GM18511 (cell line): ENCODE measurements at regions not wholly inside any gene's neighbourhood (a gene's known extent, or its start where the extent isn't known, plus 50 kb on each side); places are given as distances from the start of the nearest gene placed in this dataset.
"Not testable (repeated sequence)": the region's sequence is repeated elsewhere in the genome, so short reads cannot be mapped to it uniquely, and the experiment has no call there.

Experiments used
- ATAC-seq: cut with Tn5 transposase; IDR thresholded peaks from one replicate; pipeline ENCODE4 v1.9.1; 2021; ENCODE audit warnings: mild to moderate bottlenecking, moderate library complexity; ENCODE audit not compliant: unreplicated experiment

DNA sequence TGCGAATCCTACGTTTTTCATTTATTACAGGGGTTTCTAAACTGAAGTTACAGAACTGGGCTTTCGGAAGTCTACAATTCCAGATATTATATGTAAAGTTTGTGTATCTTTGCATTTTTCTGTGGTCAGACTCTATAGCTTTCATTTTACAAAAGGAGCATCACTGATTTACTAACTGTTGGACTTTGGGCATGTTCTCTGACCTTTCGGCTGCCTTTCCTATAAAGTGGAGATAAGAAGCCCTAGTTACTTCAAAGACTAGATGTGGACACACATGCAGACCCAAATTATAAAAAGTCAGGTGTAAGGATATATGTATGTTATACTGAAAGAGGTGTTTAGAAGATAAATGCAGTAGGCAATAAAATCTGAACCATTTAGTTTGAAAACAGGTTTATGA lies 126.6 kb upstream of the PRKCQ start:
- no peak for ATAC-seq

GRCh38 chr10:6704896-6705295 lies 124.8 kb upstream of the PRKCQ start:
- no peak for ATAC-seq

- not testable (repeated sequence) for ATAC-seq
Measured at GRCh38 chr10:6702833-6703232, 122.8 kb upstream of the PRKCQ start.

GRCh38 chr10:6702030-6702429 lies 122.0 kb upstream of the PRKCQ start:
- ATAC-seq, result no peak

- no peak for ATAC-seq
Measured at GRCh38 chr10:6701289-6701688, 121.2 kb upstream of the PRKCQ start.

DNA sequence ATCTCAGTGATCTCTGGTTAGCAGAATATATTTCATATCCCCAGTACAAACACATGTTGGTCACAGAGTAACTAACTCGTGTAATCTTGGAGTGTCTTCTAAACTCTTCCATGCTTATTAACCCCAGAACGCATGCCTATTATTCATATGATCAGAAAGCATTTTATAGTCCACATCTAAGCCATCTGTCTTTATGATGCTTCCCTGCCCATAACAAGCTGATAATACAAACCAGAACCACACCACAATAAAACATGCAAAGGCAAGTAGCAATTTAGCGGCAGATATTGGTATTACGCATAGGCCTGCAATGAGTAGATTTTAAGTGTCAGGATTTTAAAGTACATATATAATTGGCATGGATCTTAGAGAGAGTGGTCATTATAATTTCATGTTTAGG lies 120.0 kb upstream of the PRKCQ start:
- no peak for ATAC-seq

DNA sequence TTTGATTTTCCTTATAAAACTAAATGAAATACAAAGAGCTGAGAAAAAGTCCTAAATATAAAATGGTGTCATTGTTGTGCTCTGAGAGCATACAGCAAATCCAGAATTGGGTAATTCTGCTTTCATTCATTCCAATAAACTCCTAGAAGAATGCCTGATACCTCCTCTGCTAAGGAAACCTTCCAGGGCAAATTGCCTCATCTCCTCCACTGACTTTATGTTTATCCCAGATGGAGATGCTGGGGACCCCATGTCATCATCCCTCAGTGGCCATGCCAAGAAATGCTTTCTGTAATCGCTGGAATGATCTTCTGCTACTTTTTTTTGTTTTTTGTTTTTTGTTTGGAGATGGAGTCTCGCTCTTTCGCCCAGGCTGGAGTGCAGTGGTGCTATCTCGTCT lies 119.3 kb upstream of the PRKCQ start:
- ATAC-seq, result no peak

DNA sequence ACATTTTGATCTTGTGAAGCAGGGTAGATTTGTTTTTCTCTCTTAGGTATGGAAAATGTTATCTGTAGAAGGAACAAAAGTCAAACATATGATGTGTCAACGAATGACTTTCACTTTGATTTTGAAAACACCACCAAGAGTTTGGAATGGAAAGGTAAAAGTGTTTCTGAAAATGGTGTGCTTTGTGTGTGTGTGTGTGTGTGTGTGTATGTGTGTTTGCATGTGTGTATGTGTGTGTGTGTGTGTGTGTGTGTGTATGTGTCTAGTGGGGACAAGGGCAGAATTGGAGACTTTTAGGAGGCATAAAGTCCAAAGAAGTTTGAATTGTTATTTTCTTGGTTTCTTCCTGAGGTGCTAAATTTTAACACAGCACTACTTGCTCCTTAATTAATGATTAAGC lies 115.4 kb upstream of the PRKCQ start:
- no peak for ATAC-seq

DNA sequence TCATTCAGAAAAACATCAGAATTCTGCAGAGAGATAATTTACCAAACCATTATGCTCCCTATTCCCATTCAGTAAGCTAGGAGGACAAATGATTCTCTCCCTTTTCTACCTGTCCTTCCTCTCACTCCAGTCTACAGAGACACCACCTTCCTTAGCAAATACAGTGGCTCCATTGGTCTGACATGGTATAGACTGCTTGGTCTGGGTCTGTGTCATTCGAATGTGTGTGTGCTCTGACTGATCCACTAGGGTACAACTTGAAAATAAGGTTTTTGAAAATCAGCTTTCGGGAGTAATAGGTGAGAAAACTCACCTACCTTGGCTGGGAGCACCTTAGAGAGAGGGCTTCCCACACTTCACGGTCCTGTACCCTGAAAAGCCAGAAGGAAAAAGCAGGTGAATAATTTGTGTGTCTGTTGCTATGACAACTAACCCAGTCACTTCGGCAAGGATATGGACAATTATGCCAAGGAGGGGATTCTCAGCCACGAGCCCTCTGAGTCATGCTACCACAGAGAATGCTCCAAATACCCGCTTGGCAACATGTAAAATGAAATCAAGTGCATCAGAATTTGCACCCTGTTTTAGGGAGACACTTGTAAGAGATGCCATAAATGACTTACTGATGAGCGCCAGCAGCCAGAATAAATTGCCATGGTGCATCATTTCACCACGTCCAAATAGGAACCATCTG lies 114.5 kb upstream of the PRKCQ start:
- no peak for ATAC-seq

DNA sequence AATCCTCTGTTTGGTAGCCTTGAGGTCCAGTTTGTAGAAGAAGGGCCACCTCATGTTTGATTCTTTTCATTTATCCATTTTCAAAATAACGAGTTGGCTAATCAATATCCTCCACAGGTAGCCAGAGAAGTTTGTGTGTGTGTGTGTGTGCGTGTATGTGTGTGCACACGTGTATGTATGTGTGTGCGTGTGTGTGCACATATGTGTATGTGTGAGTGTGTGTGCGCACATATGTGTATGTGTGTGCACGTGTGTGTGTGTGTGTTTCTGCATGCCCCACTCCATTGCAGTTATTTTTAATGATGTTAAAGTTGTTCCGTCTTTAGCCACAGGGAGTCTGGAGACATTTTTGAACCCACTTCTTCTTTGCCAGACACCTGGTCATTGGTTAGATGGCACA lies 112.8 kb upstream of the PRKCQ start:
- no peak for ATAC-seq

GRCh38 chr10:6692103-6692502 lies 112.0 kb upstream of the PRKCQ start:
- no peak for ATAC-seq

DNA sequence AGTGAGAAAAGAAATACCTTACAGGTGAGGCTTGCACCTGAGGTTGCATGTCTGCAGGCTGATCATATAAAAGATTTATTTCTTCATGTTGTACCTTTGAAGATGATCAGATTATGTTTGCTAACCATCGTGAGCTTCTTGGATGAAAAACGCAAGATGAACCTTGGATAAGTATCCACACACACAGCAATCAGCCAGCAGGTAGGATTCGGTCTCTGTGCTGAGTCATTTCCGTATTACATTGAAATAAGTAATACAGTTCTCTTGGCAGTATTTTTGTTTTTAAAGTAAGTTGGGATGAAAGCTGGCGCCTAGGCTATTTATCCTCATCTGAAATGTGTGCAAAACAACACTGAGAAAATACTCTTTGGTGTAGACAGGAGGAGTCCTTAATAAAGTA lies 109.0 kb upstream of the PRKCQ start:
- ATAC-seq, result no peak

DNA sequence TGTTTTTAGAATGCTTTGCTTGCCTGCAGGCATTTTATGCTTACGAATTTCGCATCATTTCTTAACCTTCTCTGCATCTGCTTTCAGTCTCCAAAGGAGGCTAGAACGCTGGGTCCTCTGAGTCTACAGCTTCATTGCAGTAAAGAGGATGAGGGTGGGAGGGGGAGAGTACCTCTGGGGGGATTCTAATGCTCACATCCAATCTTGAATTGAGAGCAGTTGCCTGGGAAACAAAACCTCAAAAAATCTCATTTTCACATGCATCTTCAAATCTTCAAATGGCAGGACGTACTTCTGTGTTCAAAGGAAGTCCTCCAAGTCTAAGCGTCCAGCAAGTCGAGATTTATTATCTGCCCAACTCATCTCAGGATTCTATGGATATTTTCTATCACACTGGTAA lies 100.7 kb upstream of the PRKCQ start:
- ATAC-seq, result no peak

GRCh38 chr10:6678956-6679355 lies 98.9 kb upstream of the PRKCQ start:
- no peak for ATAC-seq

GRCh38 chr10:6678211-6678803 lies 98.2 kb upstream of the PRKCQ start:
- no peak for ATAC-seq

- ATAC-seq, result not testable (repeated sequence)
Measured at GRCh38 chr10:6677129-6677528, 97.1 kb upstream of the PRKCQ start.

- ATAC-seq, result no peak
Measured at GRCh38 chr10:6674291-6674690, 94.2 kb upstream of the PRKCQ start.

- ATAC-seq, result no peak
Measured at GRCh38 chr10:6671976-6672375, 91.9 kb upstream of the PRKCQ start.

DNA sequence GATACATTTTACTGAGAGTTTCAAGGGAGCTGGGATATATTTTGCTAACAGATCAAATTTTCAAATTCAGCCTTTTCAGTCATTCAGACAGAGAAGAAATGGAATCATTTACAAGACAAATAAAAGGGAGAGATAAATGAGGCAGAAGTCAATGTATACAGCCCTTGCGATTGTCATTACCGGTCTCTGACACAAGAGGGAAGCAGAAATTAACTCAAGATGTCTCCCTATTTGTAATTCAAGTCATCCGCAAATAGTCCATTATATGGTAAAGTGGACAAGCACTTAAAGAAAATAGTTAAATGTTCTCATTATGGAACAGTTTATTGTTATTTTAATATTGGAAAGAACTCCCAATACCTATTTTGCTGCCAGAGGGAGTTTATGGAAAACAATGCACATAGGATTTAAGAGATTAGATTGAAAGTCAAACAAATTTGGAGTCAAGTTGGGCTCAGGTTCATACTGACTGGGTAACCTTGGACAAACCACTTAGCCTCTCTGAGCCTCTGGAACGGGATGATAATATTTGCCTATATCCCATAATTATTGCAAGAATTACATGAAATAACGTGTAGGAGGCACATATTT lies 89.3 kb upstream of the PRKCQ start:
- ATAC-seq, result no peak

DNA sequence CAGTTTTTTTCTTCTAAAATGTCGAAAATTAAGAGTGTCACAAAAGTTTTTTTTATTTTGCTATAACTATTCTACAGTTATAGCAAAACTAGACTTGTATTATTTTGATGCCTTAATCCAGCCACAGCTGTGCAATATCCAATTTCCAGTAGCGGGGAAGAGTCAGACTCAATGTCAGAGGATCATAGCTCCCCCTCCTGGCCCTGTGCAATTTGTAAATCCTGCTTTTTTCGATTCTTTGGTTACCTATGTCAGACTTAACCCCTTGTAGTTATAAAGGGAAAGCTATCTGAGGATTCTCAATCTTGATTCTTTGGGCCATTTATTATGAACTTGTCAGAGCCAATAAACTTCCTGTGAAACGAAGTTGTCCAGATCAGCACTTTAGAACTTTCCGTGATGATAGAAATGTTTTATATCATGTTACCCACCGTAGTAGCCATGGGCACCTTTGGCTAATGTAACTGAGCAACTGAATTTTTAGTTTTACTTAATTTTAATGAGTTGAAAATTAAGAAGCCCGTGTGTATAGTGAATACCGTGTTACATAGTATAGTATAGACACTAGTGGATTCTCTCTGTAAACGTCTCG lies 87.7 kb upstream of the PRKCQ start:
- no peak for ATAC-seq

GRCh38 chr10:6667150-6667549 lies 87.1 kb upstream of the PRKCQ start:
- ATAC-seq, result no peak

GRCh38 chr10:6665847-6666246 lies 85.8 kb upstream of the PRKCQ start:
- no peak for ATAC-seq
